ENCODE measurements at regions not wholly inside any gene's neighbourhood (a gene's known extent, or its start where the extent isn't known, plus 50 kb on each side); places are given as distances from the start of the nearest gene placed in this dataset.

GRCh38 chr3:20400281-20400680, 214.3 kb upstream of the SGO1 start (continued):
- TF ChIP-seq PRDM15 (CRISPR knock-in tag; IDR thresholded peaks at IDR 0.05): no peak
- TF ChIP-seq NFYA (IDR thresholded peaks at IDR 0.05; ENCODE audit: borderline replicate concordance, low read depth, low read length): no peak
- no peak for TF ChIP-seq NBN (IDR thresholded peaks at IDR 0.05)
- TF ChIP-seq SMARCA5 (IDR thresholded peaks at IDR 0.05): no peak
- no peak for TF ChIP-seq NR2C2 (IDR thresholded peaks at IDR 0.05; ENCODE audit: borderline replicate concordance, control insufficient read depth, insufficient read length, low read depth)

- ChIA-PET RAD21 (ENCODE audit: unreplicated experiment) (no interaction called here), CTCF (interaction anchor here (0.6 kb wide), 1 partner anchor 1654 kb away, joined by 3 read pairs; no protein-coding TSS in a partner anchor), POLR2A (no interaction called here), SMC1A (ENCODE audit: uncharacterized antibody, unreplicated experiment) (no interaction called here)
- H3K4me1 ChIP-seq (ENCODE audit: control insufficient read depth, insufficient read depth, low read length): no peaks in the 10 kb centered on the region
- intact Hi-C loops (cut with micrococcal nuclease; ENCODE audit: unreplicated experiment): no loop called here
- H3K27me3 ChIP-seq (replicated peaks in 1 of 2; ENCODE audit: control insufficient read depth in 2 of 2, insufficient read depth in 2 of 2, low read length in 1 of 2): no peaks in the 10 kb centered on the region
- H3K36me3 ChIP-seq (ENCODE audit: control insufficient read depth in 2 of 2, insufficient read depth in 2 of 2, low read length in 1 of 2): no peaks in the 10 kb centered on the region
- FAIRE-seq (no peak), ATAC-seq (no peak), DNase-seq (ENCODE audit: low read depth, low spot score) (no peak)
- BruUV-seq (replicated peaks): no TSS peak
- no peak overlapping the region for H3K27ac ChIP-seq (ENCODE audit: control insufficient read depth, insufficient read depth)
- in situ Hi-C loops (cut with MboI): no loop called here
- 41% methylated on average over 3 of the region's 3 CpGs for WGBS (ENCODE audit: insufficient coverage, insufficient replicate concordance, low lambda C conversion rate, missing lambda C conversion rate)
- no peak overlapping the region for H3K4me3 ChIP-seq
- H3K9me3 ChIP-seq (replicated peaks; ENCODE audit: control insufficient read depth, insufficient read depth, low read length): no peaks in the 10 kb centered on the region
- H4K20me1 ChIP-seq (ENCODE audit: control insufficient read depth, insufficient read depth): no peaks in the 10 kb centered on the region
- H3K9ac ChIP-seq (ENCODE audit: control insufficient read depth, insufficient read depth, low read length): no peak overlapping the region
- no peak overlapping the region for H3K4me2 ChIP-seq (ENCODE audit: control insufficient read depth, insufficient read depth)
- H2AFZ ChIP-seq (ENCODE audit: control insufficient read depth, low read depth, low read length): no peak overlapping the region
- H3K79me2 ChIP-seq (ENCODE audit: control insufficient read depth, insufficient read depth, low read length): no peaks in the 10 kb centered on the region
- TF ChIP-seq SUZ12 (IDR thresholded peaks at IDR 0.05; ENCODE audit: unreplicated experiment): no peak
- no peak for TF ChIP-seq CBX3 (IDR thresholded peaks at IDR 0.05; ENCODE audit: borderline replicate concordance, low read depth)
- no peak for TF ChIP-seq ZNF217 (IDR thresholded peaks at IDR 0.05)
- no peak for TF ChIP-seq SMAD5 (IDR thresholded peaks at IDR 0.05; ENCODE audit: low read depth)
- no peak for TF ChIP-seq PRDM15 (CRISPR knock-in tag; IDR thresholded peaks at IDR 0.05)
- TF ChIP-seq ZSCAN29 (IDR thresholded peaks at IDR 0.05): no peak
- TF ChIP-seq MXI1 (IDR thresholded peaks at IDR 0.05; ENCODE audit: low read depth, low read length): no peak
- no peak for TF ChIP-seq POU2F2 (IDR thresholded peaks at IDR 0.05; ENCODE audit: borderline replicate concordance, low read depth, low read length)
- TF ChIP-seq ZBED1 (IDR thresholded peaks at IDR 0.05; ENCODE audit: borderline replicate concordance): no peak
- TF ChIP-seq MTA3 (IDR thresholded peaks at IDR 0.05; ENCODE audit: borderline replicate concordance, low read length): no peak
- no peak for TF ChIP-seq EGR1 (IDR thresholded peaks at IDR 0.05; ENCODE audit: borderline replicate concordance in 1 of 2, low read depth in 2 of 2, low read length in 2 of 2)
- no peak for TF ChIP-seq JUNB (IDR thresholded peaks at IDR 0.05)
Measured at GRCh38 chr3:20396335-20396734, 210.3 kb upstream of the SGO1 start.
